PC-3 (cell line): ENCODE measurements at regions not wholly inside any gene's neighbourhood (a gene's known extent, or its start where the extent isn't known, plus 50 kb on each side); places are given as distances from the start of the nearest gene placed in this dataset.
"Not testable (repeated sequence)": the region's sequence is repeated elsewhere in the genome, so short reads cannot be mapped to it uniquely, and the experiment has no call there.

Experiments
- ATAC-seq: fragments of 200-7000 bp; cut with Tn5 transposase; 2 replicates; pipeline ENCODE4 v1.9.1; 2020; ENCODE audit warnings: mild to moderate bottlenecking, moderate library complexity
- BruUV-seq: library from RNA; stranded (reverse); fragments of 400-500 nt; replicated peaks from 2 replicates; lab custom pipeline; 2021; lab: Mats Ljungman, UMichigan
- CTCF ChIA-PET: fragments of 300-600 bp; sonication (Branson Sonifier 250); formaldehyde crosslinking; loops from one replicate; lab custom pipeline; 2022; ENCODE audit warnings: antibody characterized with exemption; lab: Charles Lee
- POLR2A ChIA-PET: fragments of 300-600 bp; sonication (Branson Sonifier 250); formaldehyde crosslinking; loops from one replicate; lab custom pipeline; 2022; ENCODE audit warnings: antibody characterized with exemption; ENCODE audit not compliant: unreplicated experiment; lab: Charles Lee
- DNase-seq: peaks from one replicate; pipeline ENCODE4 v3.0.0-alpha.2; 2015
- H2AFZ ChIP-seq: fragments of 300-600 bp; sonication (generic); 2 replicates; pipeline ENCODE4 v1.6.0; 2016; ENCODE audit warnings: antibody characterized with exemption, low read length
- H3F3A ChIP-seq: fragments of 300-600 bp; sonication (generic); one replicate; pipeline ENCODE4 v1.6.0; 2017; ENCODE audit warnings: antibody characterized with exemption, low read length, control low read depth, mild to moderate bottlenecking; ENCODE audit not compliant: unreplicated experiment
- H3K27ac ChIP-seq: fragments of 300-600 bp; sonication (generic); 2 replicates; pipeline ENCODE4 v1.5.1; 2016; ENCODE audit warnings: mild to moderate bottlenecking, low read length
- H3K27me3 ChIP-seq: fragments of 300-600 bp; sonication (generic); 2 replicates; pipeline ENCODE4 v1.6.1; 2016; ENCODE audit warnings: low read length, mixed read lengths
- H3K36me3 ChIP-seq: fragments of 300-600 bp; sonication (generic); 2 replicates; pipeline ENCODE4 v1.6.1; 2016; ENCODE audit warnings: low read depth, mixed run types, low read length, mixed read lengths
- H3K4me1 ChIP-seq: fragments of 300-600 bp; sonication (generic); 2 replicates; pipeline ENCODE4 v1.5.1; 2016; ENCODE audit warnings: low read length; ENCODE audit not compliant: insufficient read depth
- H3K4me2 ChIP-seq: fragments of 300-600 bp; sonication (generic); 2 replicates; pipeline ENCODE4 v1.6.0; 2016; ENCODE audit warnings: low read length
- H3K4me3 ChIP-seq: fragments of 300-600 bp; sonication (generic); 2 replicates; pipeline ENCODE4 v1.5.1; 2016; ENCODE audit warnings: mild to moderate bottlenecking, low read length, mixed read lengths
- H3K79me2 ChIP-seq: fragments of 300-600 bp; sonication (generic); 2 replicates; pipeline ENCODE4 v1.6.1; 2017; ENCODE audit warnings: low read length, mixed read lengths
- H3K9ac ChIP-seq: fragments of 300-600 bp; sonication (generic); 2 replicates; pipeline ENCODE4 v1.6.0; 2016; ENCODE audit warnings: mild to moderate bottlenecking, low read length
- H3K9me2 ChIP-seq: fragments of 300-600 bp; sonication (generic); replicated peaks from 2 replicates; pipeline ENCODE4 v1.6.1; 2016; ENCODE audit warnings: mixed run types, low read length, mixed read lengths
- H3K9me3 ChIP-seq: fragments of 300-600 bp; sonication (generic); 2 replicates; pipeline ENCODE4 v1.6.1; 2016; ENCODE audit warnings: low read length, mixed read lengths
- H4K20me1 ChIP-seq: fragments of 300-600 bp; sonication (generic); 2 replicates; pipeline ENCODE4 v1.6.1; 2016; ENCODE audit warnings: low read length, mixed read lengths
- EZH2 ChIP-seq: fragments of 300-600 bp; sonication (generic); IDR thresholded peaks from one replicate; pipeline ENCODE4 v1.6.1; 2017; ENCODE audit warnings: antibody characterized with exemption, mild to moderate bottlenecking, low read length; ENCODE audit not compliant: unreplicated experiment
- EZH2phosphoT487 ChIP-seq: fragments of 300-600 bp; sonication (generic); IDR thresholded peaks from 2 replicates; pipeline ENCODE4 v1.6.1; 2018; ENCODE audit warnings: mild to moderate bottlenecking, antibody characterized with exemption, low read length, borderline replicate concordance
- intact Hi-C: fragments of 100-400 bp; cut with micrococcal nuclease; formaldehyde crosslinking; loops from 2 replicates; pipeline ENCODE4 v1.9.0; 2023
- TF ChIP-seq, protein P1 (sequence below): fragments of 300-600 bp; sonication (generic); conservative IDR thresholded peaks from 2 replicates; pipeline ENCODE4 v1.5.1; 2017; ENCODE audit warnings: antibody characterized with exemption, low read depth, mild to moderate bottlenecking, low read length

DNA sequence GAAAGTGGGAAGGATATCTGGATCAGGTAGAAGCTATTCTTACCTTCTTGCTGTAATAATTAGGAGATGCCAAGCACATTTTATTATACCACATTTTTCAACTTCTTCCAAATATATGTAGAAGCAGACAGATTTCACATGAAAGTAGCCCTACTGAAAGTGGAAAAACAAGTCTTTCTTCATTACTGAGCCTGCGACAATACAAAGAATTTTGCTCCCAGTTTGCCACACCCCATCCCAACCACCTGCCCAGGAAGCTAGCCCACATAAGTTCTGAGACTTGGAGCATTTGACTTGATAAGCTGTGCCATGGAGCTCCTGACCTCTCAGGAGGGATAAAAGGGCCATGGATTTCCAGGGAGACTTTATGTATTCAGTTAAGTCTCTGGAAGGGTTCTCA, 249.1 kb upstream of the ADCY2 start:
- intact Hi-C loops: no loop called here
- Histone ChIP-seq H3K4me2 (no peak overlapping the region), H3K36me3 (no peaks in the 10 kb centered on the region), H3K9ac (no peak overlapping the region), H3K27me3 (no peaks in the 10 kb centered on the region), H4K20me1 (no peaks in the 10 kb centered on the region), H3F3A (no peaks in the 10 kb centered on the region), H2AFZ (no peak overlapping the region), H3K9me2 (no peaks in the 10 kb centered on the region), H3K4me1 (0 out of 2 replicates have a peak, but pooled peaks cover 6% of the 10 kb centered on the region), H3K4me3 (no peak overlapping the region), H3K27ac (no peak overlapping the region), H3K9me3 (no peaks in the 10 kb centered on the region), H3K79me2 (no peaks in the 10 kb centered on the region)
- ChIA-PET POLR2A (no interaction called here), CTCF (no interaction called here)
- TF ChIP-seq EZH2 (no peak), EZH2phosphoT487 (no peak)
- TF ChIP-seq, protein P1, sequence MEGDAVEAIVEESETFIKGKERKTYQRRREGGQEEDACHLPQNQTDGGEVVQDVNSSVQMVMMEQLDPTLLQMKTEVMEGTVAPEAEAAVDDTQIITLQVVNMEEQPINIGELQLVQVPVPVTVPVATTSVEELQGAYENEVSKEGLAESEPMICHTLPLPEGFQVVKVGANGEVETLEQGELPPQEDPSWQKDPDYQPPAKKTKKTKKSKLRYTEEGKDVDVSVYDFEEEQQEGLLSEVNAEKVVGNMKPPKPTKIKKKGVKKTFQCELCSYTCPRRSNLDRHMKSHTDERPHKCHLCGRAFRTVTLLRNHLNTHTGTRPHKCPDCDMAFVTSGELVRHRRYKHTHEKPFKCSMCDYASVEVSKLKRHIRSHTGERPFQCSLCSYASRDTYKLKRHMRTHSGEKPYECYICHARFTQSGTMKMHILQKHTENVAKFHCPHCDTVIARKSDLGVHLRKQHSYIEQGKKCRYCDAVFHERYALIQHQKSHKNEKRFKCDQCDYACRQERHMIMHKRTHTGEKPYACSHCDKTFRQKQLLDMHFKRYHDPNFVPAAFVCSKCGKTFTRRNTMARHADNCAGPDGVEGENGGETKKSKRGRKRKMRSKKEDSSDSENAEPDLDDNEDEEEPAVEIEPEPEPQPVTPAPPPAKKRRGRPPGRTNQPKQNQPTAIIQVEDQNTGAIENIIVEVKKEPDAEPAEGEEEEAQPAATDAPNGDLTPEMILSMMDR: no peak
- BruUV-seq: no TSS peak
- ATAC-seq: no peak
- DNase-seq: peak; percentile 44

DNA sequence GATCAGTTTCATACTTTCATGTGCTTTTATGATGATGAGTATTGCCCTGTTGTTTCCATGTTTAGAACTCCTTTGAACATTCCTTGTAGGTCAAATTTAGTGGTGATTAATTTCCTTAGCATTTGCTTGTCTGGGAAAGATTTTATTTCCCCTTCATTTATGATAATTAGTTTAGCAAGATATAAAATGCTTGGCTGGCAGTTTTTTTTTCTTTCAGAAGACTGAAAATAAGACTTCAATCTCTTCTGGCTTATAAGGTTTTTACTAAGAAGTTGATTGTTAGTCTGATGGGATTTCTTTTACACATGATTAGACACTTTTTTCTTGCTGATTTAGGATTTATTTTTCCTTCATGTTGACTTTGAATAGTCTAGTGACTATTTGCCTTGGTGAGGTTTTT, 238.9 kb upstream of the ADCY2 start:
- Histone ChIP-seq H3K27me3 (no peaks in the 10 kb centered on the region), H3K27ac (no peak overlapping the region), H3K4me2 (no peak overlapping the region), H3K9ac (no peak overlapping the region), H3K36me3 (no peaks in the 10 kb centered on the region), H3K9me3 (peaks cover 22% of the 10 kb centered on the region), H3K9me2 (no peaks in the 10 kb centered on the region), H3K4me3 (no peak overlapping the region), H4K20me1 (no peaks in the 10 kb centered on the region), H2AFZ (no peak overlapping the region), H3K79me2 (no peaks in the 10 kb centered on the region), H3K4me1 (no peaks in the 10 kb centered on the region), H3F3A (no peaks in the 10 kb centered on the region)
- BruUV-seq: no TSS peak
- ATAC-seq (no peak), DNase-seq (no peak)
- POLR2A ChIA-PET: no interaction called here
- intact Hi-C loops: no loop called here
- TF ChIP-seq EZH2phosphoT487 (no peak), EZH2 (no peak)
- TF ChIP-seq, protein P1: no peak
- CTCF ChIA-PET: no interaction called here

GRCh38 chr5:7169240-7169878, 226.6 kb upstream of the ADCY2 start:
- Histone ChIP-seq H3K4me2 (no peak overlapping the region), H3K9me2 (no peaks in the 10 kb centered on the region), H2AFZ (no peak overlapping the region), H3K79me2 (no peaks in the 10 kb centered on the region), H3K27ac (no peak overlapping the region), H3K4me3 (no peak overlapping the region), H3K36me3 (no peaks in the 10 kb centered on the region), H4K20me1 (no peaks in the 10 kb centered on the region), H3F3A (no peaks in the 10 kb centered on the region), H3K9ac (no peak overlapping the region), H3K4me1 (no peaks in the 10 kb centered on the region), H3K27me3 (0 out of 2 replicates have a peak, but pooled peaks cover 2% of the 10 kb centered on the region), H3K9me3 (peaks cover 6% of the 10 kb centered on the region; the same call in 1 of the 2 replicates)
- TF ChIP-seq EZH2 (no peak), EZH2phosphoT487 (no peak)
- TF ChIP-seq, protein P1: no peak
- BruUV-seq: no TSS peak
- intact Hi-C loops: no loop called here
- ATAC-seq: no peak
- ChIA-PET POLR2A (no interaction called here), CTCF (no interaction called here)
- DNase-seq: no peak

DNA sequence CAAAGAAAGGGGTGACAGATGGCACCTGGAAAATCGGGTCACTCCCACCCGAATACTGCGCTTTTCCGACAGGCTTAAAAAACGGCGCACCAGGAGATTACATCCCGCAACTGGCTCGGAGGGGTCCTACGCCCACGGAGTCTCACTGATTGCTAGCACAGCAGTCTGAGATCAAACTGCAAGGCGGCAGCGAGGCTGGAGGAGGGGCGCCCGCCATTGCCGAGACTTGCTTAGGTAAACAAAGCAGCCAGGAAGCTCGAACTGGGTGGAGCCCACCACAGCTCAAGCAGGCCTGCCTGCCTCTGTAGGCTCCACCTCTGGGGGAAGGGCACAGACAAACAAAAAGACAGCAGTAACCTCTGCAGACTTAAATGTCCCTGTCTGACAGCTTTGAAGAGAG, 225.2 kb upstream of the ADCY2 start:
- H3K79me2 ChIP-seq, ATAC-seq, H3K4me1 ChIP-seq, H3K36me3 ChIP-seq, DNase-seq, H3K9me2 ChIP-seq, H3K9me3 ChIP-seq, H4K20me1 ChIP-seq, H3K9ac ChIP-seq, H3K27ac ChIP-seq, intact Hi-C loops, H3K27me3 ChIP-seq, POLR2A ChIA-PET, BruUV-seq, H3K4me3 ChIP-seq, H2AFZ ChIP-seq, CTCF ChIA-PET, H3K4me2 ChIP-seq, H3F3A ChIP-seq: not testable (repeated sequence)
